Smooth muscle cell (in vitro differentiated cells): ENCODE measurements at regions not wholly inside any gene's neighbourhood (a gene's known extent, or its start where the extent isn't known, plus 50 kb on each side); places are given as distances from the start of the nearest gene placed in this dataset.

Source experiments
- DNase-seq: peaks from one replicate; lab custom pipeline; 2025; ENCODE audit not compliant: unreplicated experiment; lab: John Stamatoyannopoulos, UW
- H2AFZ ChIP-seq: fragments of 200-600 bp; sonication (generic); 2 replicates; pipeline ENCODE4 v1.6.0; 2016; ENCODE audit warnings: antibody characterized with exemption, low read depth, mild to moderate bottlenecking
- H3F3A ChIP-seq: fragments of 200-600 bp; sonication (generic); 2 replicates; pipeline ENCODE4 v1.6.0; 2017; ENCODE audit warnings: antibody characterized with exemption, low read depth
- H3K27ac ChIP-seq: fragments of 200-600 bp; sonication (generic); 2 replicates; pipeline ENCODE4 v1.5.1; 2016; ENCODE audit warnings: low read depth, mild to moderate bottlenecking
- H3K27me3 ChIP-seq: fragments of 200-600 bp; sonication (generic); 2 replicates; pipeline ENCODE4 v1.6.1; 2016; ENCODE audit warnings: low read depth, mild to moderate bottlenecking
- H3K36me3 ChIP-seq: fragments of 200-600 bp; sonication (generic); 2 replicates; pipeline ENCODE4 v1.5.1; 2016; ENCODE audit warnings: low read depth
- H3K4me1 ChIP-seq: fragments of 200-600 bp; sonication (generic); 2 replicates; pipeline ENCODE4 v1.5.1; 2016; ENCODE audit warnings: low read depth
- H3K4me2 ChIP-seq: fragments of 200-600 bp; sonication (generic); 2 replicates; pipeline ENCODE4 v1.6.0; 2016; ENCODE audit warnings: mild to moderate bottlenecking
- H3K4me3 ChIP-seq: fragments of 200-600 bp; sonication (generic); 2 replicates; pipeline ENCODE4 v1.5.1; 2016; ENCODE audit warnings: mild to moderate bottlenecking
- H3K79me2 ChIP-seq: fragments of 200-600 bp; sonication (generic); 2 replicates; pipeline ENCODE4 v1.6.0; 2016; ENCODE audit warnings: low read depth, mild to moderate bottlenecking
- H3K9ac ChIP-seq: fragments of 200-600 bp; sonication (generic); 2 replicates; pipeline ENCODE4 v1.6.0; 2016; ENCODE audit warnings: low read depth
- H3K9me3 ChIP-seq: fragments of 200-600 bp; sonication (generic); replicated peaks from 2 replicates; pipeline ENCODE4 v1.5.1; 2016; ENCODE audit warnings: low read depth
- H4K20me1 ChIP-seq: fragments of 200-600 bp; sonication (generic); 2 replicates; pipeline ENCODE4 v1.6.0; 2016; ENCODE audit warnings: low read depth
- CTCF ChIP-seq: fragments of 200-600 bp; sonication (generic); IDR thresholded peaks from 2 replicates; pipeline ENCODE4 v1.5.1; 2017; ENCODE audit warnings: borderline replicate concordance, mild to moderate bottlenecking, antibody characterized with exemption; ENCODE audit not compliant: insufficient read depth, poor library complexity, severe bottlenecking
- WGBS: methylation state at CpG from one replicate; pipeline ENCODE4 v1.1.7; 2016; ENCODE audit warnings: low lambda C conversion rate; 5-methylcytosine and 5-hydroxymethylcytosine counted together

- H3K4me2 ChIP-seq, result peak overlapping the region; percentile 52
- H3K79me2 ChIP-seq, result no peaks in the 10 kb centered on the region
- TF ChIP-seq CTCF, result no peak
- peaks cover 13% of the 10 kb centered on the region for H3K4me1 ChIP-seq
- no peak for DNase-seq
- H3K36me3 ChIP-seq, result no peaks in the 10 kb centered on the region
- H2AFZ ChIP-seq, result peak overlapping the region; percentile 11
- H3K9ac ChIP-seq, result peak overlapping the region; percentile 55
- peak overlapping the region; percentile 94 for H3K27ac ChIP-seq
- H3K4me3 ChIP-seq, result no peak overlapping the region
- H3K27me3 ChIP-seq, result no peaks in the 10 kb centered on the region
- no peaks in the 10 kb centered on the region for H4K20me1 ChIP-seq
- H3F3A ChIP-seq, result peaks cover 21% of the 10 kb centered on the region
- H3K9me3 ChIP-seq, result no peaks in the 10 kb centered on the region
These were observed 362.6 kb upstream of the PLSCR5 start for GRCh38 chr3:146967783-146968182.

GRCh38 chr3:146966124-146966523, 361.0 kb upstream of the PLSCR5 start:
- no peak overlapping the region for H3K9ac ChIP-seq
- H3K4me3 ChIP-seq, result no peak overlapping the region
- H3K9me3 ChIP-seq, result no peaks in the 10 kb centered on the region
- H3K36me3 ChIP-seq, result no peaks in the 10 kb centered on the region
- no peak overlapping the region for H2AFZ ChIP-seq
- no peak for TF ChIP-seq CTCF
- H3F3A ChIP-seq, result peaks cover 21% of the 10 kb centered on the region
- peaks cover 13% of the 10 kb centered on the region for H3K4me1 ChIP-seq
- H4K20me1 ChIP-seq, result no peaks in the 10 kb centered on the region
- H3K4me2 ChIP-seq, result no peak overlapping the region
- WGBS, result 96% methylated on average over 3 of the region's 3 CpGs
- DNase-seq, result no peak
- no peak overlapping the region for H3K27ac ChIP-seq
- no peaks in the 10 kb centered on the region for H3K27me3 ChIP-seq
- no peaks in the 10 kb centered on the region for H3K79me2 ChIP-seq

- no peaks in the 10 kb centered on the region for H4K20me1 ChIP-seq
- H3K9ac ChIP-seq, result no peak overlapping the region
- H2AFZ ChIP-seq, result no peak overlapping the region
- H3K4me3 ChIP-seq, result no peak overlapping the region
- H3K36me3 ChIP-seq, result no peaks in the 10 kb centered on the region
- no peak overlapping the region for H3K27ac ChIP-seq
- H3K79me2 ChIP-seq, result no peaks in the 10 kb centered on the region
- DNase-seq, result no peak
- WGBS, result 74% methylated on average over 3 of the region's 3 CpGs
- no peaks in the 10 kb centered on the region for H3K27me3 ChIP-seq
- no peaks in the 10 kb centered on the region for H3K4me1 ChIP-seq
- no peak for TF ChIP-seq CTCF
- H3K9me3 ChIP-seq, result no peaks in the 10 kb centered on the region
- no peaks in the 10 kb centered on the region for H3F3A ChIP-seq
- H3K4me2 ChIP-seq, result no peak overlapping the region
These were observed 348.4 kb upstream of the PLSCR5 start for GRCh38 chr3:146953511-146953981.

GRCh38 chr3:146948985-146949384, 343.8 kb upstream of the PLSCR5 start:
- no peaks in the 10 kb centered on the region for H3K9me3 ChIP-seq
- no peaks in the 10 kb centered on the region for H3K79me2 ChIP-seq
- no peak for TF ChIP-seq CTCF
- no peak overlapping the region for H3K4me3 ChIP-seq
- no peak overlapping the region for H3K4me2 ChIP-seq
- no peaks in the 10 kb centered on the region for H3F3A ChIP-seq
- no peak overlapping the region for H2AFZ ChIP-seq
- H3K9ac ChIP-seq, result no peak overlapping the region
- DNase-seq, result no peak
- H4K20me1 ChIP-seq, result no peaks in the 10 kb centered on the region
- H3K27ac ChIP-seq, result no peak overlapping the region
- H3K27me3 ChIP-seq, result no peaks in the 10 kb centered on the region
- H3K4me1 ChIP-seq, result no peaks in the 10 kb centered on the region
- no peaks in the 10 kb centered on the region for H3K36me3 ChIP-seq
- WGBS, result 96% methylated on average over 8 of the region's 8 CpGs
